ENCODE measurements at regions not wholly inside any gene's neighbourhood (a gene's known extent, or its start where the extent isn't known, plus 50 kb on each side); places are given as distances from the start of the nearest gene placed in this dataset.

GRCh38 chr16:58906981-58907715 is 173.0 kb upstream of the GOT2 start:
- DNase-seq, result no peak
- POLR2A ChIA-PET (ENCODE audit: unreplicated experiment), result no interaction called here
- intact Hi-C loops (cut with micrococcal nuclease; ENCODE audit: unreplicated experiment), result no loop called here
- H3K9me3 ChIP-seq (ENCODE audit: insufficient read depth, low read depth), result no peaks in the 10 kb centered on the region
- no peaks in the 10 kb centered on the region for H3K9me2 ChIP-seq (ENCODE audit: insufficient read depth)
- H3K27ac ChIP-seq, result no peak overlapping the region
- H3K36me3 ChIP-seq (ENCODE audit: low read depth), result no peaks in the 10 kb centered on the region
- no peaks in the 10 kb centered on the region for H4K20me1 ChIP-seq (ENCODE audit: insufficient read depth)
- no peak overlapping the region for H3K4me3 ChIP-seq
- no peak for TF ChIP-seq CTCF (conservative IDR thresholded peaks at IDR 0.05)
- no peaks in the 10 kb centered on the region for H3K79me2 ChIP-seq (ENCODE audit: low read depth)
- no peaks in the 10 kb centered on the region for H3F3A ChIP-seq (ENCODE audit: insufficient read depth, low read depth)
- no peaks in the 10 kb centered on the region for H3K4me1 ChIP-seq (replicated peaks; ENCODE audit: insufficient read depth)
- H3K4me2 ChIP-seq, result no peak overlapping the region
- no TSS peak for BruUV-seq (replicated peaks)
- CTCF ChIA-PET, result no interaction called here
- H3K27me3 ChIP-seq (ENCODE audit: insufficient read depth, low read depth), result peaks cover 3% of the 10 kb centered on the region; the same call in 1 of the 2 replicates
- no peak overlapping the region for H2AFZ ChIP-seq

- H3K36me3 ChIP-seq (ENCODE audit: low read depth), result no peaks in the 10 kb centered on the region
- no peaks in the 10 kb centered on the region for H3K9me3 ChIP-seq (ENCODE audit: insufficient read depth, low read depth)
- no peak overlapping the region for H3K4me3 ChIP-seq
- H3K4me2 ChIP-seq, result no peak overlapping the region
- H3K9me2 ChIP-seq (ENCODE audit: insufficient read depth), result no peaks in the 10 kb centered on the region
- DNase-seq, result no peak
- intact Hi-C loops (cut with micrococcal nuclease; ENCODE audit: unreplicated experiment), result no loop called here
- no peak overlapping the region for H3K27ac ChIP-seq
- no peaks in the 10 kb centered on the region for H4K20me1 ChIP-seq (ENCODE audit: insufficient read depth)
- ChIA-PET CTCF (no interaction called here), POLR2A (ENCODE audit: unreplicated experiment) (no interaction called here)
- H3K27me3 ChIP-seq (ENCODE audit: insufficient read depth, low read depth), result peaks cover 6% of the 10 kb centered on the region; the same call in 1 of the 2 replicates
- no peak for TF ChIP-seq CTCF (conservative IDR thresholded peaks at IDR 0.05)
- no peak for TF ChIP-seq EZH2 (IDR thresholded peaks at IDR 0.05; ENCODE audit: low read depth)
- no peaks in the 10 kb centered on the region for H3K4me1 ChIP-seq (replicated peaks; ENCODE audit: insufficient read depth)
- H3F3A ChIP-seq (ENCODE audit: insufficient read depth, low read depth), result no peaks in the 10 kb centered on the region
- H3K79me2 ChIP-seq (ENCODE audit: low read depth), result no peaks in the 10 kb centered on the region
- BruUV-seq (replicated peaks), result no TSS peak
- H2AFZ ChIP-seq, result no peak overlapping the region
Observed at GRCh38 chr16:58904291-58904690, 170.2 kb upstream of the GOT2 start.

- Histone ChIP-seq H3K9me2 (ENCODE audit: insufficient read depth) (no peaks in the 10 kb centered on the region), H3K79me2 (ENCODE audit: low read depth) (no peaks in the 10 kb centered on the region), H3K27me3 (ENCODE audit: insufficient read depth, low read depth) (no peaks in the 10 kb centered on the region), H3K9me3 (ENCODE audit: insufficient read depth, low read depth) (no peaks in the 10 kb centered on the region), H3K4me3 (no peak overlapping the region), H4K20me1 (ENCODE audit: insufficient read depth) (no peaks in the 10 kb centered on the region; the same call in 1 of the 2 replicates), H3K4me1 (replicated peaks; ENCODE audit: insufficient read depth) (no peaks in the 10 kb centered on the region), H2AFZ (no peak overlapping the region), H3F3A (ENCODE audit: insufficient read depth, low read depth) (no peaks in the 10 kb centered on the region), H3K27ac (no peak overlapping the region), H3K4me2 (no peak overlapping the region), H3K36me3 (ENCODE audit: low read depth) (no peaks in the 10 kb centered on the region)
- TF ChIP-seq CTCF (conservative IDR thresholded peaks at IDR 0.05) (no peak), EZH2 (IDR thresholded peaks at IDR 0.05; ENCODE audit: low read depth) (no peak)
- ChIA-PET CTCF (no interaction called here), POLR2A (ENCODE audit: unreplicated experiment) (no interaction called here)
- intact Hi-C loops (cut with micrococcal nuclease; ENCODE audit: unreplicated experiment), result no loop called here
- BruUV-seq (replicated peaks), result no TSS peak
- no peak for DNase-seq
Observed at GRCh38 chr16:58889516-58889915, 155.4 kb upstream of the GOT2 start.

Measured in PC-9 (cell line).